ENCODE measurements at regions not wholly inside any gene's neighbourhood (a gene's known extent, or its start where the extent isn't known, plus 50 kb on each side); places are given as distances from the start of the nearest gene placed in this dataset.

DNA sequence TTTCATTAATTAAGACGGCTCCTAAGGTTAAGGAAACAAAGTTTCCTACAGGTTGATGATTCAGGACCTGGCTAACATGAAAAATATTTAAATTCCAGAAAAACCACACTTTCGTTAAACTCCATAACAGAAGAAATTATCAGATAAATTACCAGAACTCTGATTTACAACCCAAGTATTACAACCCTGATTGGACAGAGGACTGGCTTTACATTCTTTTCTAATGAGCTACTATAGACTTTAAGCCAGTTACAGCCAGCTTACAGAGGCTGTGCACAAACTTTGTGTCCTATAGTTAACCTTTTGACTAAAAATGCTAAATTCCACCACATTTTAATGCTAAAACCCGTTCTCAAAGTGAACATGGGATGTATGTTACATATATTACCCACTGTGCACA, 458.6 kb downstream of the KCNJ3 start:
- DNase-seq (ENCODE audit: low read depth in 4 of 6, low spot score in 6 of 6): no peak
- Histone ChIP-seq H3K27ac (ENCODE audit: low read depth, low read length) (no peak overlapping the region), H3K4me1 (ENCODE audit: control insufficient read depth, insufficient read depth, low read length) (no peaks in the 10 kb centered on the region), H3K9me3 (ENCODE audit: control insufficient read depth, insufficient read depth, low read length) (no peaks in the 10 kb centered on the region), H3K27me3 (ENCODE audit: control insufficient read depth, insufficient read depth, low read length) (no peaks in the 10 kb centered on the region), H3K36me3 (ENCODE audit: control insufficient read depth, insufficient read depth, low read length) (no peaks in the 10 kb centered on the region), H3K4me3 (ENCODE audit: low read depth, low read length) (no peak overlapping the region)
- 92% methylated on average over 1 of the region's 3 CpGs for WGBS (ENCODE audit: insufficient coverage)

DNA sequence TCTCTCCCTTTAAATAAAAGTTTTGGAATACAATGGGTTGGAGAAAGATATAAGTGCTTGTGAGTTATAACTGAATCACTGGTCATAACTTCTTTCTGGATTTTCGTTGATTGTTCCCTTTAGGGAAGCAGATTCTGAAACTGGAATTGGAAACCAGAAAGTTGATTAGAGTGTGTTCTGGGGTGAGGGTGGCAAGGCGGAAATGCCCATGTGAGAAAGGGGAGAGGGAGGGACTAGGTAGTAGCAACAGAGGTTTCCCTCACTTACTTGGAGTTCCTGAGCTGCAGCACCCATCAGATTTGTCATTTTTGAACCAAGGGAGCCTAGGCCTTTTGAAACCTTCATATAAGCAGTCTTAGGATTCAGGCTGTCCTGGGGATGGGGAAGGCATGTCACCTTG, 453.4 kb downstream of the KCNJ3 start:
- Histone ChIP-seq H3K4me1 (ENCODE audit: control insufficient read depth, insufficient read depth, low read length) (no peaks in the 10 kb centered on the region), H3K4me3 (ENCODE audit: low read depth, low read length) (no peak overlapping the region)
- no peak for DNase-seq (ENCODE audit: low read depth in 4 of 6, low spot score in 6 of 6)

GRCh38 chr2:155151472-155151871, 453.0 kb downstream of the KCNJ3 start:
- no peaks in the 10 kb centered on the region for H3K27me3 ChIP-seq (ENCODE audit: control insufficient read depth, insufficient read depth, low read length)
- H3K27ac ChIP-seq (ENCODE audit: low read depth, low read length): no peak overlapping the region
- no peaks in the 10 kb centered on the region for H3K9me3 ChIP-seq (ENCODE audit: control insufficient read depth, insufficient read depth, low read length)
- no peaks in the 10 kb centered on the region for H3K4me1 ChIP-seq (ENCODE audit: control insufficient read depth, insufficient read depth, low read length)
- peak in 1 of 6 donors; percentile 25 for DNase-seq (ENCODE audit: low read depth in 4 of 6, low spot score in 6 of 6)
- H3K36me3 ChIP-seq (ENCODE audit: control insufficient read depth, insufficient read depth, low read length): no peaks in the 10 kb centered on the region
- H3K4me3 ChIP-seq (ENCODE audit: low read depth, low read length): no peak overlapping the region

More for the DNA sequence above, 453.4 kb downstream of the KCNJ3 start:
- Histone ChIP-seq H3K9me3 (ENCODE audit: control insufficient read depth, insufficient read depth, low read length) (no peaks in the 10 kb centered on the region), H3K36me3 (ENCODE audit: control insufficient read depth, insufficient read depth, low read length) (no peaks in the 10 kb centered on the region), H3K27me3 (ENCODE audit: control insufficient read depth, insufficient read depth, low read length) (no peaks in the 10 kb centered on the region), H3K27ac (ENCODE audit: low read depth, low read length) (no peak overlapping the region)
- WGBS (ENCODE audit: insufficient coverage): 95% methylated on average over 2 of the region's 2 CpGs

DNA sequence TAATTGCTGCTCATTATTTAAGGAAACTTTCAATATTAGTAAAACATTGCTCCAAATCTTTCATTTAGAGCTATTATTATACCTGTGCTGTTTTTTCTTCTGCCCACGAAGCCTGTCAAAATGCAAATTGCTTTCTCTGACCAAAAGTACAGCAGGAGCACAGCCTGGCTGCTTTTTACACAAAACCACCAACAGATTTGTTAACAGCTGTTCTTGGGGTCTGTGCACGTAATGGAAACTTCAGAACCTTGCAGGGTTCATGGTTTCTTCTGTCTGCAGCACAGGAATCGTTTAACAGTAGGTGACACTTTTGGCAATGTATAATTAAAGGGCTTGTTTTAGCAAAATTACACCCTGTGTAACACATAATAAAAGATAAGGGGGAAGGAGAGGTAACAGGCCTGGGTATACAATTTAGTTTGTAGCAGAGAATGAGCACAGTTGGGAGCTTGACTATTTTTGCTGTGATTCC, 447.3 kb downstream of the KCNJ3 start:
- no peak overlapping the region for H3K27ac ChIP-seq (ENCODE audit: low read depth, low read length)
- no peaks in the 10 kb centered on the region for H3K36me3 ChIP-seq (ENCODE audit: control insufficient read depth, insufficient read depth, low read length)
- H3K9me3 ChIP-seq (ENCODE audit: control insufficient read depth, insufficient read depth, low read length): no peaks in the 10 kb centered on the region
- no peaks in the 10 kb centered on the region for H3K4me1 ChIP-seq (ENCODE audit: control insufficient read depth, insufficient read depth, low read length)
- DNase-seq (ENCODE audit: low read depth in 4 of 6, low spot score in 6 of 6): peak in 2 of 6 donors; percentile 64 to 67
- WGBS (ENCODE audit: insufficient coverage): 43% methylated on average over 1 of the region's 3 CpGs
- no peak overlapping the region for H3K4me3 ChIP-seq (ENCODE audit: low read depth, low read length)
- H3K27me3 ChIP-seq (ENCODE audit: control insufficient read depth, insufficient read depth, low read length): no peaks in the 10 kb centered on the region

DNA sequence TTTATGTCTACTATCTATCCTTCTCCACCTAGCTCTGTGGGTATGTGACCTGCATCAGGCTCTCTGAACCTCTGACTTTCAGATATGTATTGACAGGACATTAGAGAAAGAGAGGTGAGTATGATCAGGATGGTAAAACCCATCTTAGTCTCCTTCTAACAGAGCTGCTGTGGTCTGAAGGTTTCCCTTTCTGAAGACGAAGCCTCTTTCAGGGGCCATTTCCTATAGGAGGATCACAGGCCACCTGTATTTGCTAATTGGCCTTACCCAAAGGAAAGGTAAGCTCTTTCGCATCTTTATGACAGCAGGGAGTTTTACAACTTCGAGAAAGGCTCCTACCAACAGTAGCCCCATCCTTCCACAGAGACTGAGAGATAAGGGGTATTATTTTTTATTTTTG, 442.9 kb downstream of the KCNJ3 start:
- H3K27me3 ChIP-seq (ENCODE audit: control insufficient read depth, insufficient read depth, low read length): no peaks in the 10 kb centered on the region
- WGBS (ENCODE audit: insufficient coverage): no CpG with 5 or more reads among the region's 3 CpGs
- H3K4me3 ChIP-seq (ENCODE audit: low read depth, low read length): no peak overlapping the region

GRCh38 chr2:155125585-155126230, 427.2 kb downstream of the KCNJ3 start:
- H3K4me3 ChIP-seq (ENCODE audit: low read depth, low read length): no peak overlapping the region
- H3K27ac ChIP-seq (ENCODE audit: low read depth, low read length): no peak overlapping the region
- no peaks in the 10 kb centered on the region for H3K36me3 ChIP-seq (ENCODE audit: control insufficient read depth, insufficient read depth, low read length)
- H3K9me3 ChIP-seq (ENCODE audit: control insufficient read depth, insufficient read depth, low read length): no peaks in the 10 kb centered on the region
- DNase-seq (ENCODE audit: low read depth in 4 of 6, low spot score in 6 of 6): no peak
- H3K27me3 ChIP-seq (ENCODE audit: control insufficient read depth, insufficient read depth, low read length): no peaks in the 10 kb centered on the region
- no peaks in the 10 kb centered on the region for H3K4me1 ChIP-seq (ENCODE audit: control insufficient read depth, insufficient read depth, low read length)
- whole genome bisulfite sequencing (ENCODE audit: insufficient coverage): no CpG with 5 or more reads among the region's 5 CpGs

More for the DNA sequence above, 442.9 kb downstream of the KCNJ3 start:
- Histone ChIP-seq H3K36me3 (ENCODE audit: control insufficient read depth, insufficient read depth, low read length) (no peaks in the 10 kb centered on the region), H3K4me1 (ENCODE audit: control insufficient read depth, insufficient read depth, low read length) (no peaks in the 10 kb centered on the region), H3K9me3 (ENCODE audit: control insufficient read depth, insufficient read depth, low read length) (no peaks in the 10 kb centered on the region), H3K27ac (ENCODE audit: low read depth, low read length) (no peak overlapping the region)
- no peak for DNase-seq (ENCODE audit: low read depth in 4 of 6, low spot score in 6 of 6)

DNA sequence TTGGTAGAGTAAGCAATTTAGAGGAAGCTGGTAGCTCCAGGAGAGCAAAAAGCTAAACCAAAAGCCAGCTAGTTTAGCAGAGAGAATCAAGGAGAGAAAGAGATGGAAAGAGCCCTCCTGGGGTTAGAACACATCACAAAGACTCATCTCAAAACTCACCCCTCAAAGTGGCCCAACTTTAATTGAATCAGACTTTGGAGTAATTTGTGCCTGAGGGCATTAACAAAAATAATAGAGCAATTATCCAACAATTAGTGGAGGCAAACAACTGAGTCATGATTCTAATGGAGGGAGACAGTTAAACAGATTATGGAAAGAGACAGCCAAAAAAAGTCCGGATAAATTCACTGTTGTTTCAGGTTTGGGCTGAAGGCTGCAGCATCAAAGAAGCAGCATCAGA, 417.4 kb downstream of the KCNJ3 start:
- DNase-seq (ENCODE audit: low read depth in 4 of 6, low spot score in 6 of 6): peak in 1 of 6 donors; percentile 4
- no peak overlapping the region for H3K27ac ChIP-seq (ENCODE audit: low read depth, low read length)
- no peak overlapping the region for H3K4me3 ChIP-seq (ENCODE audit: low read depth, low read length)
- WGBS (ENCODE audit: insufficient coverage): no CpG with 5 or more reads among the region's 1 CpG
- no peaks in the 10 kb centered on the region for H3K36me3 ChIP-seq (ENCODE audit: control insufficient read depth, insufficient read depth, low read length)
- H3K4me1 ChIP-seq (ENCODE audit: control insufficient read depth, insufficient read depth, low read length): no peaks in the 10 kb centered on the region
- H3K9me3 ChIP-seq (ENCODE audit: control insufficient read depth, insufficient read depth, low read length): no peaks in the 10 kb centered on the region
- no peaks in the 10 kb centered on the region for H3K27me3 ChIP-seq (ENCODE audit: control insufficient read depth, insufficient read depth, low read length)

- Histone ChIP-seq H3K4me3 (ENCODE audit: low read depth, low read length) (no peak overlapping the region), H3K4me1 (ENCODE audit: control insufficient read depth, insufficient read depth, low read length) (no peaks in the 10 kb centered on the region), H3K27ac (ENCODE audit: low read depth, low read length) (no peak overlapping the region), H3K27me3 (ENCODE audit: control insufficient read depth, insufficient read depth, low read length) (no peaks in the 10 kb centered on the region), H3K9me3 (ENCODE audit: control insufficient read depth, insufficient read depth, low read length) (no peaks in the 10 kb centered on the region), H3K36me3 (ENCODE audit: control insufficient read depth, insufficient read depth, low read length) (no peaks in the 10 kb centered on the region)
- WGBS (ENCODE audit: insufficient coverage): no CpG with 5 or more reads among the region's 1 CpG
- DNase-seq (ENCODE audit: low read depth in 4 of 6, low spot score in 6 of 6): no peak
Observed at GRCh38 chr2:155111070-155111469, 412.6 kb downstream of the KCNJ3 start.

GRCh38 chr2:155109527-155109926, 411.0 kb downstream of the KCNJ3 start:
- Histone ChIP-seq H3K9me3 (ENCODE audit: control insufficient read depth, insufficient read depth, low read length) (no peaks in the 10 kb centered on the region), H3K4me1 (ENCODE audit: control insufficient read depth, insufficient read depth, low read length) (no peaks in the 10 kb centered on the region), H3K27me3 (ENCODE audit: control insufficient read depth, insufficient read depth, low read length) (no peaks in the 10 kb centered on the region), H3K27ac (ENCODE audit: low read depth, low read length) (no peak overlapping the region), H3K36me3 (ENCODE audit: control insufficient read depth, insufficient read depth, low read length) (no peaks in the 10 kb centered on the region), H3K4me3 (ENCODE audit: low read depth, low read length) (no peak overlapping the region)
- no CpG with 5 or more reads among the region's 1 CpG for WGBS (ENCODE audit: insufficient coverage)
- DNase-seq (ENCODE audit: low read depth in 4 of 6, low spot score in 6 of 6): no peak

DNA sequence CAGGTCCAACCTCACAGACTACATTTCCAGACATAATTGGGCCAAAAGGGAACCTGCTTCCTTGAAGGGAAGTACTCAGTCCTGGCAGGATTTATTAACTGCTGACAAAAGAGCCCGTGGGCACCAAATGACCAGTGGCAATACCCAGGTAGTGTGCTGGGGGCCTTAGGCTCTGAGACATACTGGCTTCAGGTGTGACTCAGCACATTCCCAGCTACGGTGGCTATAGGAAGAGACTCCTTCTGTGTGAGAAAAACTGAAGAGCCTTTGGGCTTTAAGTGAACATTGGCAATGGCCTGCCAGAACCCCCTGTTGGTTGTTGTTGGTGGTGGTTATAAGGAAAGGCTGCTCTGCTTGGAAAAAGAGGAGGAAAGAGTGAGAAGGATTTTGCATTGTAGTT, 401.8 kb downstream of the KCNJ3 start:
- H3K4me3 ChIP-seq (ENCODE audit: low read depth, low read length): no peak overlapping the region
- H3K9me3 ChIP-seq (ENCODE audit: control insufficient read depth, insufficient read depth, low read length): peaks cover 3% of the 10 kb centered on the region
- no peak for DNase-seq (ENCODE audit: low read depth in 4 of 6, low spot score in 6 of 6)
- no peaks in the 10 kb centered on the region for H3K4me1 ChIP-seq (ENCODE audit: control insufficient read depth, insufficient read depth, low read length)
- H3K27ac ChIP-seq (ENCODE audit: low read depth, low read length): no peak overlapping the region
- WGBS (ENCODE audit: insufficient coverage): 75% methylated on average over 1 of the region's 2 CpGs
- H3K27me3 ChIP-seq (ENCODE audit: control insufficient read depth, insufficient read depth, low read length): no peaks in the 10 kb centered on the region
- H3K36me3 ChIP-seq (ENCODE audit: control insufficient read depth, insufficient read depth, low read length): no peaks in the 10 kb centered on the region
